Neuronal stem cell (in vitro differentiated cells): ENCODE measurements at regions not wholly inside any gene's neighbourhood (a gene's known extent, or its start where the extent isn't known, plus 50 kb on each side); places are given as distances from the start of the nearest gene placed in this dataset.
A peak's percentile ranks its signal among the peaks of the same experiment; 100 is the strongest.

ENCODE experiments used
- DNase-seq: peaks from one replicate; pipeline ENCODE4 v3.0.0-alpha.2; 2013; ENCODE audit warnings: low spot score
- H2AFZ ChIP-seq: one replicate; pipeline ENCODE4 v1.6.1; 2013; ENCODE audit warnings: mild to moderate bottlenecking, low read length, inconsistent platforms
- H2AK5ac ChIP-seq: 2 replicates; pipeline ENCODE4 v1.6.1; 2013; ENCODE audit warnings: low read depth, mild to moderate bottlenecking, inconsistent platforms, low read length, moderate library complexity, mixed read lengths
- H2BK120ac ChIP-seq: 2 replicates; pipeline ENCODE4 v1.6.1; 2013; ENCODE audit warnings: low read depth, mild to moderate bottlenecking, inconsistent platforms, low read length, moderate library complexity, mixed read lengths
- H2BK12ac ChIP-seq: one replicate; pipeline ENCODE4 v1.6.1; 2013; ENCODE audit warnings: low read length, inconsistent platforms
- H2BK15ac ChIP-seq: 2 replicates; pipeline ENCODE4 v1.6.1; 2013; ENCODE audit warnings: mild to moderate bottlenecking, low read length, inconsistent platforms, mixed read lengths
- H2BK5ac ChIP-seq: one replicate; pipeline ENCODE4 v1.6.1; 2013; ENCODE audit warnings: inconsistent platforms, mild to moderate bottlenecking, low read length, moderate library complexity
- H3K14ac ChIP-seq: one replicate; pipeline ENCODE4 v1.6.1; 2013; ENCODE audit warnings: low read length, inconsistent platforms
- H3K18ac ChIP-seq: 2 replicates; pipeline ENCODE4 v1.6.1; 2013; ENCODE audit warnings: low read length, inconsistent platforms
- H3K23ac ChIP-seq: 2 replicates; pipeline ENCODE4 v1.6.1; 2013; ENCODE audit warnings: low read depth, mild to moderate bottlenecking, mixed read lengths, low read length, inconsistent platforms; ENCODE audit not compliant: poor library complexity
- H3K27ac ChIP-seq: replicated peaks from 3 replicates; pipeline ENCODE4 v1.5.1; 2013; ENCODE audit warnings: low read length, inconsistent platforms
- H3K27me3 ChIP-seq, 3 experiments: 2 replicates each; pipeline ENCODE4 v1.6.1; 2013; ENCODE audit warnings: low read length in 3 of 3, mild to moderate bottlenecking in 2 of 3, inconsistent platforms in 1 of 3, low read depth in 1 of 3, mixed read lengths in 1 of 3, moderate library complexity in 1 of 3; ENCODE audit not compliant: control insufficient read depth in 3 of 3, insufficient read depth in 3 of 3
- H3K36me3 ChIP-seq, 2 donors: replicated peaks in 1 of 2; 2 replicates each; pipeline ENCODE4 v1.6.1; 2013; ENCODE audit warnings: low read length in 2 of 2; ENCODE audit not compliant: control insufficient read depth in 2 of 2, insufficient read depth in 2 of 2
- H3K4ac ChIP-seq: 2 replicates; pipeline ENCODE4 v1.6.1; 2013; ENCODE audit warnings: inconsistent platforms, mild to moderate bottlenecking, low read length, moderate library complexity
- H3K4me1 ChIP-seq, 2 donors: 1 replicate in 1 of 2; 2 replicates in 1 of 2; pipeline ENCODE4 v1.6.1; 2013; ENCODE audit warnings: low read length in 2 of 2, low read depth in 1 of 2; ENCODE audit not compliant: control insufficient read depth in 2 of 2, insufficient read depth in 1 of 2
- H3K4me2 ChIP-seq: one replicate; pipeline ENCODE4 v1.6.1; 2013; ENCODE audit warnings: mild to moderate bottlenecking, low read length, inconsistent platforms; ENCODE audit not compliant: insufficient read depth, poor library complexity, severe bottlenecking
- H3K4me3 ChIP-seq, 2 donors: 2 replicates each; pipeline ENCODE4 v1.5.1; 2013; ENCODE audit warnings: low read length in 2 of 2, mild to moderate bottlenecking in 2 of 2, inconsistent platforms in 1 of 2, moderate library complexity in 1 of 2
- H3K79me1 ChIP-seq: one replicate; pipeline ENCODE4 v1.6.1; 2013; ENCODE audit warnings: low read depth, mild to moderate bottlenecking, inconsistent platforms, low read length, moderate library complexity
- H3K9ac ChIP-seq: one replicate; pipeline ENCODE4 v1.6.1; 2013; ENCODE audit warnings: mild to moderate bottlenecking, low read depth, low read length, inconsistent platforms; ENCODE audit not compliant: poor library complexity
- H3K9me3 ChIP-seq, 2 donors: replicated peaks in 1 of 2; 2 replicates each; pipeline versions ENCODE3 to v1.6.1; 2013; ENCODE audit warnings: low read length in 2 of 2, mild to moderate bottlenecking in 2 of 2, inconsistent platforms in 1 of 2, low read depth in 1 of 2, mixed read lengths in 1 of 2, moderate library complexity in 1 of 2; ENCODE audit not compliant: control insufficient read depth in 2 of 2, insufficient read depth in 1 of 2
- H4K8ac ChIP-seq: one replicate; pipeline ENCODE4 v1.6.1; 2013; ENCODE audit warnings: low read depth, mild to moderate bottlenecking, inconsistent platforms, low read length, moderate library complexity
- H4K91ac ChIP-seq: one replicate; pipeline ENCODE4 v1.6.1; 2013; ENCODE audit warnings: low read length, low read depth, mild to moderate bottlenecking, inconsistent platforms; ENCODE audit not compliant: poor library complexity
- WGBS, 2 donors: extraction: QIAGEN DNeasy Blood & Tissue Kit; methylation state at CpG; one replicate each; pipeline ENCODE4 v1.1.7; 2013; ENCODE audit warnings: missing lambda C conversion rate in 2 of 2, mixed read lengths in 1 of 2; ENCODE audit not compliant: insufficient read length in 2 of 2, insufficient replicate concordance in 1 of 2; ENCODE audit errors: extremely low coverage in 2 of 2; 5-methylcytosine and 5-hydroxymethylcytosine counted together

GRCh38 chr1:228851618-228852017 lies 116.3 kb downstream of the RHOU start:
- H3K27ac ChIP-seq: no peak overlapping the region
- no peak overlapping the region for H3K23ac ChIP-seq
- peaks cover 1 to 9% of the 10 kb centered on the region in 2 donors for H3K4me1 ChIP-seq
- WGBS, 2 donors: no CpG with 5 or more reads among the region's 6 CpGs
- H3K14ac ChIP-seq: no peak overlapping the region
- peaks cover 2% of the 10 kb centered on the region for H3K79me1 ChIP-seq
- no peak overlapping the region for H3K18ac ChIP-seq
- H2BK12ac ChIP-seq: no peak overlapping the region
- no peak overlapping the region for H3K9ac ChIP-seq
- H3K9me3 ChIP-seq: peaks cover 2 to 5% of the 10 kb centered on the region in 2 donors
- H2AK5ac ChIP-seq: no peak overlapping the region
- no peak overlapping the region for H2BK5ac ChIP-seq
- H2AFZ ChIP-seq: no peak overlapping the region
- no peak overlapping the region for H4K91ac ChIP-seq
- no peak overlapping the region for H4K8ac ChIP-seq
- no peak overlapping the region for H3K4me2 ChIP-seq
- H2BK120ac ChIP-seq: no peak overlapping the region
- H3K4me3 ChIP-seq: no peak overlapping the region
- no peak overlapping the region for H2BK15ac ChIP-seq
- no peak overlapping the region for H3K4ac ChIP-seq
- no peaks in the 10 kb centered on the region for H3K27me3 ChIP-seq
- no peak for DNase-seq
- no peaks in the 10 kb centered on the region for H3K36me3 ChIP-seq

DNA sequence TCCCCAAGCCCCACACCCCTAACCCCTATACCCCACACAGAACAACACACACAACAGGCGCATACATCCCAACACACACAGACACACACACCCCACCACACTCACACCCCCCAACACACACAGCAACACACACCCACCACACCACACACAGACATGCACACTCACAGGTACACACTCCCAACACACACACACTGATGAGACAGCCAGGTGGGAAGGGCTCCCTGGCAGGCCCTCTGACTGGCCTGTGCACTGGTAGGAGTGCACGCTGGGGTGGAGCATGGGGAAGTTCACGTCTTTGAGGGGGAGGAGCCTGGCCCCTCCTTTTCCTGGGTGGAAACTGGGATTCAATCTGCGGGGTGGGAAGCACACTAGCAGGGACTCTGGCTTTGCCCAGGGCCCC lies 116.7 kb downstream of the RHOU start:
- Histone ChIP-seq H3K4ac (no peak overlapping the region), H3K9me3 (peaks cover 2 to 5% of the 10 kb centered on the region in 2 donors), H2BK120ac (no peak overlapping the region), H3K27me3 (no peaks in the 10 kb centered on the region), H3K18ac (peak overlapping the region; percentile 56), H3K14ac (peak overlapping the region; percentile 57), H2BK15ac (no peak overlapping the region), H3K9ac (no peak overlapping the region), H3K4me2 (no peak overlapping the region), H2AFZ (no peak overlapping the region), H4K91ac (no peak overlapping the region), H3K23ac (no peak overlapping the region), H3K4me1 (peaks cover 1 to 9% of the 10 kb centered on the region in 2 donors), H3K27ac (no peak overlapping the region), H3K36me3 (no peaks in the 10 kb centered on the region), H2BK12ac (peak overlapping the region; percentile 91), H2BK5ac (no peak overlapping the region), H3K79me1 (peaks cover 2% of the 10 kb centered on the region), H2AK5ac (no peak overlapping the region), H4K8ac (no peak overlapping the region), H3K4me3 (no peak overlapping the region)
- DNase-seq: no peak
- no CpG with 5 or more reads among the region's 4 CpGs for WGBS, 2 donors

GRCh38 chr1:228852511-228853088 lies 117.3 kb downstream of the RHOU start:
- WGBS, 2 donors: no CpG with 5 or more reads among the region's 3 CpGs
- H2BK12ac ChIP-seq: peak overlapping the region; percentile 91
- H2AK5ac ChIP-seq: peak overlapping the region; percentile 71
- no peaks in the 10 kb centered on the region for H3K27me3 ChIP-seq
- H3K9ac ChIP-seq: peak overlapping the region; percentile 3
- H4K91ac ChIP-seq: no peak overlapping the region
- no peak overlapping the region for H3K4me2 ChIP-seq
- peaks cover 1 to 9% of the 10 kb centered on the region in 2 donors for H3K4me1 ChIP-seq
- H2BK5ac ChIP-seq: no peak overlapping the region
- peak overlapping the region; percentile 73 for H3K18ac ChIP-seq
- H2BK120ac ChIP-seq: peak overlapping the region; percentile 93
- H3K27ac ChIP-seq: no peak overlapping the region
- H3K4me3 ChIP-seq: no peak overlapping the region
- no peak overlapping the region for H4K8ac ChIP-seq
- peak overlapping the region; percentile 31 for H3K4ac ChIP-seq
- peak overlapping the region; percentile 59 for H3K23ac ChIP-seq
- peaks cover 2% of the 10 kb centered on the region for H3K79me1 ChIP-seq
- H3K9me3 ChIP-seq: peaks cover 2 to 5% of the 10 kb centered on the region in 2 donors
- H2BK15ac ChIP-seq: no peak overlapping the region
- H2AFZ ChIP-seq: no peak overlapping the region
- no peak overlapping the region for H3K14ac ChIP-seq
- no peak for DNase-seq
- H3K36me3 ChIP-seq: no peaks in the 10 kb centered on the region

DNA sequence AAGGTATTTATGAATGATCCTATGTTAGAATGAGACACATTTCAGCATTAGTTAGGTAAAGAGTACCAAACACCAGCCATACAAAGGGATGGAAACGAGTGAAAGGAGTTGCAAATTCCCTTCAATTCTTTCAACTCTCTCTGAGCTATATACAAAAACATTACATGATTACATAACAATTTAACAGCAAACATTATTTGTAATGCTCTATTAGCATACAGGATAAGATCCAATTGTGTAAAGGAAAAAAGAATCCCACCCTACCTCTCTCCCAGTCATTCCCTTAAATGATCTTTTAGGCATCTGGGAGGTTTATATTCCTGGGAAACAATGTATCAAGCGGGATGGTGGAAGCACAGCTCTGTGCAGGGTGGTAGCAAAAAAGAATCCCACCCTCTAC lies 117.9 kb downstream of the RHOU start:
- no peak overlapping the region for H3K14ac ChIP-seq
- no CpG with 5 or more reads among the region's 2 CpGs for WGBS, 2 donors

More for the DNA sequence above, 117.9 kb downstream of the RHOU start:
- no peak overlapping the region for H3K4me2 ChIP-seq
- no peak overlapping the region for H4K91ac ChIP-seq
- H4K8ac ChIP-seq: no peak overlapping the region
- no peak overlapping the region for H3K4me3 ChIP-seq
- peaks cover 2 to 5% of the 10 kb centered on the region in 2 donors for H3K9me3 ChIP-seq
- H3K4me1 ChIP-seq: peaks cover 1 to 9% of the 10 kb centered on the region in 2 donors
- no peaks in the 10 kb centered on the region for H3K27me3 ChIP-seq
- H2BK5ac ChIP-seq: no peak overlapping the region
- no peak overlapping the region for H2AFZ ChIP-seq
- DNase-seq: no peak
- H2BK120ac ChIP-seq: no peak overlapping the region
- H3K23ac ChIP-seq: no peak overlapping the region
- no peak overlapping the region for H2BK12ac ChIP-seq
- no peak overlapping the region for H3K4ac ChIP-seq
- H3K36me3 ChIP-seq: no peaks in the 10 kb centered on the region
- no peak overlapping the region for H3K9ac ChIP-seq
- H3K27ac ChIP-seq: no peak overlapping the region
- no peak overlapping the region for H3K18ac ChIP-seq
- H2BK15ac ChIP-seq: no peak overlapping the region
- peaks cover 2% of the 10 kb centered on the region for H3K79me1 ChIP-seq
- H2AK5ac ChIP-seq: no peak overlapping the region
